T-helper 2 cell treated with Interferon-gamma antibody and Interleukin-4, amounts not matched to agents 100 ng/mL and 5 ng/mL, for 36 hours (primary cell): ENCODE measurements at regions not wholly inside any gene's neighbourhood (a gene's known extent, or its start where the extent isn't known, plus 50 kb on each side); places are given as distances from the start of the nearest gene placed in this dataset.

ENCODE experiments used
- intact Hi-C: fragments of 100-400 bp; cut with micrococcal nuclease; formaldehyde crosslinking; loops from one replicate; pipeline ENCODE4 v1.15.1; 2023

DNA sequence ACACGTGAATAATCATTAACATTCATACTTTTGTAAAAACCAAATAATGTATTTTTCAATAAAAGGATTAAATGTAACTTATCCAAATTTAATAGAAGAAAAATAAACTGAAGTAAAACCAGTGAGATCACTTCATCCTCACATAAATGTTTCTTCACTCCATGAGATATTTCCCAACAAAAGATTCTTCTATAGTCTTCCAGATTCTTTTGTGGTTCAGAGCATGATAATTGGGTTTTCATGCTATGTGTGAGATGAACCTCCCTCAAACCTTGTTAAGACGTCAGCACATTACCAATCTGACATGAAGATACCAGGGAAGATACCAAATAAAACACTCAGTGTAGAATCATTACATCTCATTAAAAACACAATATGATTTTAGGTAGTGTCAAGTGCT, 62.9 kb upstream of the OXGR1 start:
- intact Hi-C loops: no loop called here

DNA sequence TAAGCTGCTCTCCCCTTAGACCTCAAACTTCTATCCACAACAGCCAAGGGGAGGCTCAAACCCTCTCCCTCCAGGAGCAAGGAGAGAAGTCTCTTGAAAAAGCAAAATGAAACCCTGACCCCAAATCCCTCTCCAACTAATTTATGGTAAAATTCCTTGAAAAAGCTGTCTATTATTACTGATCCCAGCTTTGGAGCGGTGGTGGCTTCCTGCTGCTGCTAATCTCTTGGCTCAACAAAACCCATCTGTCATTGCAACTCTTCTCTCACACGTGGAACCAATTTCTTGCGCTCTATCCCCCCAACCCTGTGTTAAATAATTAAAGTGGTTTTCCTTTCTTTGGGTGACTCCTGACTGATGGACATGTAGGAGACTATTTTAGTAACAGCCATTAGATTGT, 64.1 kb upstream of the OXGR1 start:
- intact Hi-C loops: no loop called here

DNA sequence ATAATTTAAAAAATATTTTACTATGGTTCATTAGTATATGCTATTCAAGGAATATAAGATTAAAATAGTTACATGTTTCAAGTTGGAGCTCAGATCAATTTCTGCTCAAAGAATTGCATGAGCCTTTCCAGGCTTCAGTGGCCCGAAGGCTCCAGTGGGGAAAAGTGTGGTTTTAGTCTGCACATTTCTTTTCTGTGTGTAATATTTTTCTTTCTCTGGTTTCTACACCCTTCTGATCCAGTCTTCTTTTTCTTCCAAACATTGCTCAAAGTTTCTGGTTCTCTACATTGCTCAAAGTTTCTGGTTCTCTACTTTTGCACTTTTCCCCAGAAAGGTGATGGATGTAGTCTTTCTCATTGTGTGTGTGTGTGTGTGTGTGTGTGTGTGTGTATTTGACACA, 64.7 kb upstream of the OXGR1 start:
- intact Hi-C loops: no loop called here

DNA sequence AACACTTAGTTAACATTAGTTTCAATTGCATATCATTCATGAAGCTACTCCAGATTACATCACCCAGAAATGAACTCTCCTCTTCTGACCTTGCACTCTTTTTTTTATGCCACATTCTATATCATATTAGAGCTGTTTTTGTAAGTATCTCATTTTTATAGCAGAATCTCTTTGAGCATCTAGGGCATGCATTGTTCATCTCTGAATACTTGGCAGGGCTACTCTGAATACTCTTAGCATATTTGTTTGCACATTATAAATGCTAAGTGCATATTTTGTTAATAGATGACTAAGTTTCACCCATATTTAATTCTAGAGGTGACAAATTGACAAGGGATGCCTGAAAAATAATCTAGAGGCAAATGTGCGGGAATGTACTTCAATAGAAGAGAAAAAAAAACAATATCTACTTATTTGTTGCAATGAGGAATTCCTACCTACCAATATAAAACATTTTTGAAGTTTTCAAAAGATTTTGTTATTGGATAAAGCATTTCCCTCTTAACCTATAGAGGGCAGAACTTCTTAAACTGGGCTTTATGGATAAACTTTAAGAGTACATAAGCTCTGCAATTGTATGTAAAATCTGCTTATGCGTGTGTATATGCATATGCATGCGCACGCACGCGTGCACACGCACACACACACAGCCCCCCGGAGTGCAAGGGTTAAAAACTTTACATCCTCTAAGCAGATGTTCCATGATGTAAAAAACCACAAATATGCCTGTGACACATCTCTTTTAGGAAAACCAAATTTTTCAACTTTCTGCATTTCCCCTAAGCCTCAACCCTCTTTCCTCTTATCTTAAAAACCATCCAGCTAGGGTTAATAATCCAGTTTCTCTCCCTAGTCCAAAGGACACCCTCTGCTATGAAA, 73.0 kb upstream of the OXGR1 start:
- intact Hi-C loops: no loop called here

DNA sequence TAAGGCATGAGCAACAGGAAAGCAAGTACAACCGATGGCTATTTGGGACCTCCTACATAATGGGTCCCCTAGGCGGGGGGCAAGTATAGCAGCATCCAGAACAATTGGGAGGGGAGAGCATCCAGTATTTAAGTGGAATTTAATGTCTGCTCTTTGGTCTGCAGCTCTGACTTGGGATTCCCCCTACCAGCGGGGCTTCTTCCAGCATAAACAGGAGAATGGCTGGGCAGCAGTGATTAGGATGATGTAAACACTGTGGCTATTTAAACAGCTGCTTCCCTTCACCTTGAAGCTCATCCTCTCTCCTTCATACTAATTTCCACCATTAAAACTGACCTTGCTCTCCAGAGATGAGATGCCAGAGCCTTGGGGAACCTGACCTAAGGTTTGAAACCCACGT, 73.9 kb upstream of the OXGR1 start:
- intact Hi-C loops: no loop called here

DNA sequence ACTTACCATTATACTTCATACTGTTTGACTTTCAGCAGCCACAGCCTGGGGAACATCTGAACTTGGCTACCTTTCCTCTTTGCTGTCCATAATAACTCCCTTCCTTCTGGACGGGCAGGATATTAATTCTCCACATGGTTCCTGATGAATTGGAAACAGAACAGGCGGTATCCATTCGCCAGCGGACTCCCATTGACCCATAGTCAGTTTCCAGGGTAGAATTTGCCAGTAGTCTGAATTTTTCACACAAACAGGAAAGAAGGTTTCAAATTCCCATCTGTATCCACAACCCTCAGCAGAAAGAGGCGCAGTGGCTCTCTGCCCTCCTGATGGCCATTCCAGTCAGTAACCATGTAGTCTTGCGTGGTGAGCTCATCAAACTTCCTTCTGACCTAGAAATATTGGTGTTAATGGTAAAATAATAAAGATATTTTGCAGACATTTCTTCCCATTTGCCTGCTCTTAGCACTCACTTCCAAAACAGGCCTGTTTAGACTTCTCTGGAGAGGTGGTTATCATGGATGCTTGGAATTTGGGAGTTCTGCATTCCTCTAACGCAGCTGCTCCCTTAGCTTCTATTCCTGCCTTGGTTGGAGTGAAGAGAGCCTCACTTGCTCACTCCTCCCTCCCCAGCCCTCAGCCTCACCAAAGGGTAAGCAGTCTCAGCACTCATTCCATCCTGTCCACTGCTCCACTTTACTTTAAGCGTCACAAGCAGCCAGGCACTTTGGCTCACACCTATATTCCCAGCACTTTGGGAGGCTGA, 75.0 kb upstream of the OXGR1 start:
- intact Hi-C loops: no loop called here

DNA sequence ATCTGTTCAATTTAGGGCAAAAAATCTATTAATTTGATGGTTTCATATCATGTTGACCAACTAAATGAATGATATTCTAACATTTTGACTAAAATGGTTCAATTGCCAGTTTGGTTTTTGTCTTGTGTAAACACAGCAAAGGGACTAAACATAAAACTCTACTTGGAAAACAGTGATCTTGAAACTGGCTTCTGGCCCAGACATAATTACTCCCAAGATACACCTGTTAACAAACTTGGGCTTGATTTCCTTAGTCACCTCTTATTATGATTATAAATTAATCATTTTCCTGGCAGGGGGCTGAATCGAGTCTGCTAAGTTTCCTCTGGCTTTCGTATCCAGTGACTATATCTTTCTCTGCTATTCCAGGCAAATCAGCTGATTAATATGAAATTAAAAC, 78.0 kb upstream of the OXGR1 start:
- intact Hi-C loops: no loop called here

DNA sequence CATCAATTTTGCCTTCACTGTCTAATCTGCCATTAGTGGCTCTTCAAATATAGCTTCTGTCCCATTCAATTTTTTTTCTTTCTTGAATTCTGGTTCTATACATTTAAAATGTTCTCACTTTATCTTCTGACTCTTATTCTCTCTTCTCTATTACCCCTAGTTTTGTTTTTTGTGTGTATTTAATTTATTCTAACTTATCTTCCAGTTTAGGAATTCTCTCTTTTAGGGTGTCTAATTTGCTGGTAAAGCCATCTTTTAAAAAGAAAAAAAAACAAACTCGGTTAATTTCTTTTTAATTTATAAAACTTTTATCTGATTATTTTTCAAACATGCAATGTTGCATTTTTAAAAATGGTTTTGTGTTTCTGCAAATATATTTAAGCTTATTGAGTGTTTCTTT, 80.3 kb upstream of the OXGR1 start:
- intact Hi-C loops: no loop called here

DNA sequence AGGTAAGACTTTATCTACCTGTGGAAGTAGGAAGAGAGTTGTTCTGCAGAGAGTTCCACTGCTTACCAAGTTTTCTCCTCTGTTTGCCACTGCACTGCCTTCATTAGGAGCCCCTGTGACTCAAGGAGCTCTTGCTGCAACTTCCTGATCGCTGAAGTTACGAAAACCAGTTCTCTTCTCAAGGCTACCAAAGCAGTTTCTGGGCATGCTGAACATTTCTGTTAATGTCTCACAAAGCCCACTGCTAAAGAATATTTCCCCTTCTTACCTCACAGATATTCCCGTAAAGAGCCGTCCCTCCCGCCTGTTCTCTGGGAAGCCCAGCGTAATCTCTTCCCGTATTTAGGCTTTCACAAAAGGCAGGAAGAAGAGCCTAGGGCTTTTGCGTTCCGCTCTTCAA, 82.6 kb upstream of the OXGR1 start:
- intact Hi-C loops: no loop called here

DNA sequence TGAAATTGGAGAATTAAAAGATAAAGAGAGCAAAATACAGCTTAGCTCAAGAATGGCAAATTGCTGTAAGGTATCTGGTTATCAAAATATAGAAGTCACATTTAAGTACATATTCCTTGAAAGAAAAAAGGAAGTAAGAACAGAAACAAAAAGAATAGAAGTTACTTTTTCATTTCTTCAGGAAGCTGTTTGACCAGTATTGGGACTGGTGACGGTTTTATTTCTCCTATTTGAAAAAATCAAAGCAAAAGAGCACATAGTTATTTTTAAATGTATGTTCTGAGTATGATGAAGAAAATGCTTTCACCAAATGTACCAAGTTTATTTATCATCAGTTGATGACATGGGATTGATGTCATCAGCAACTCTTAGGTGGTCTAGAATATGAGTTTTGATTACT, 83.1 kb upstream of the OXGR1 start:
- intact Hi-C loops: no loop called here

DNA sequence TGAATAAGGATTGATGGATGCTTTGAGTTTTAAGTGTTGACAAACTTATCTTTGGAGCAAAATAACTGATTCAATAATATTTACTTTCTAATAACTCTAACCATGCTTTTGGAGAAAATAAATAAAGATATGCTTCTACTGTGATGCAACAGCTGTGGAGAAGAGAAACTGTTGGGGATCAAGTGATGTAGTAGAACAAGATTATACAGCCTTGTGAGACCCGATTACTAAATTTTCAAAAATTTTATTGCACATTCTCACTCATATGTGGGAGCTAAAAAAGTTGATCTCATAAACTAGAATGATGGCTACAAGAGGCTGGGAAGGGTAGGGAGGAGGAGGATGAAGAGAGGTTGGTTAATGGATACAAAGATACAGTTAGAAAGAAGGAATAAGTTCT, 85.5 kb upstream of the OXGR1 start:
- intact Hi-C loops: no loop called here

DNA sequence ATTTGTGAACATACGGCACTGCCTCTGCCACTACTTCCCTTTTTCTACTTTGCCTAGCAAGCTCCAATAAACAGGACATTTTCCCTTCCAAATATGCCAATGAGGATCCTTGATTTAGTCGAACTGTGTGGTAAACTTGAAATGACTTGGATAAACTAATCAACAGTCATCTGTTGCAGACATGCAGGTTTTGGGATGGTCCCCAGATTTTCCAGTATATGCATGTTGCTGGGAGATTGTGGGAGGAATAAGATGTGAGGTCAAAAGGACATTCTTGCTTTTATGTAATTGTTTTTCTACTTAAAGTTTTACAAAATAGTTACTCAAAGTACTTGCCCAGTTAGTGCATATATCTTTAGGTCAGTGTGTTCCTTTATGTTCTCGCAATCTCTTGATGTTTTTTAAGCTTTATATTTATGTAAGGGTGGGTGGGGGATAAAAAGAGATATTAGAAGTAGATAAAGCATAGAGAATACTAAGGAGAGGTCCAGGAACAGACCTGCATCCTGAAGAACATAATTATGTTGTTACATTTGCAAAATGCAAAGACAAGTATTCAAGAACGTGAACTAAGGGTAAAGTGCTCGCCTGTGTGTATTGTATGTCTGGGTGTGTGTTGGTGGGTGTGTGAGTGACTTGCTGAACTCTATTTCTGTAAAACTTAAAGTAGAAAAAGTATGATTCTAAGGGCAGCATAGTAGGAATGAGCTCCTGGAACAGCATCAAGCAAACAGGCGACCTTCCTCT, 88.4 kb upstream of the OXGR1 start:
- intact Hi-C loops: no loop called here

DNA sequence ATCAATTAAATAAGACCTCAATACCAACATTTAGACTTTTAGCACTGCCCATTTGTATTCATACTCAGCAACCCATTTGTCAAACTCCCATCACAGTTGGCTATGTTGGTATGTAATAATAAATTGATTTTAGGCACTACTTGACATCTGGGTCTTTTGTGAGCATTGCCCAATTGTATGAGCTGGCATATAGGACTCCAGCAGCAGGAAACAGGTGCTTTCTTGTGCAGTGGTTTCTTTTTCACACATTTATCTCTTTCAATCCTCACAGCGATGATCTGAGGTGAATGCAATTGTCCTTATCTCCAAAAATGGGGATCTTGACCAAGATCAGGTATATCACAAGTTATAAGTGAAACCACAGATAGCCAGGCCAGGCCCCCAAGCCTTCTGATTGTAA, 96.9 kb upstream of the OXGR1 start:
- intact Hi-C loops: no loop called here

DNA sequence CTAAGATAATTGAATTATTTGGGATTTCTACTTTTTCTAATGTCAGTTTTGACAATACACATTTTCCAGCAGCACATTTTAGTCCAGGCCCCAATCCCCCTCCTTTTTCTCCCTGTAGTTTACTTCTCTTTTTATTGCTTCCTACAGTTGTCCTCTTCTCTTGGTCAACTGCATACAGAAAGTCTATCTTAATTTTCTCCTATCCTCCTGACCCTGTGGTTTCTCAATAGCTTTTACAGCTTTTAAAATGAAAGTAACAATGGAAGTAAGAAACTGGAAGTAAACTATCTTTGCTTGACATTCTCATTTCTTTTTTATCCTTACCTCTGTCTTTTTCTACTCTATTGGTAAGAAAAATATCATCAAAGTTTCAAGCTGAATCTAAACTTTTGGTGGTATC, 106.5 kb upstream of the OXGR1 start:
- intact Hi-C loops: no loop called here

DNA sequence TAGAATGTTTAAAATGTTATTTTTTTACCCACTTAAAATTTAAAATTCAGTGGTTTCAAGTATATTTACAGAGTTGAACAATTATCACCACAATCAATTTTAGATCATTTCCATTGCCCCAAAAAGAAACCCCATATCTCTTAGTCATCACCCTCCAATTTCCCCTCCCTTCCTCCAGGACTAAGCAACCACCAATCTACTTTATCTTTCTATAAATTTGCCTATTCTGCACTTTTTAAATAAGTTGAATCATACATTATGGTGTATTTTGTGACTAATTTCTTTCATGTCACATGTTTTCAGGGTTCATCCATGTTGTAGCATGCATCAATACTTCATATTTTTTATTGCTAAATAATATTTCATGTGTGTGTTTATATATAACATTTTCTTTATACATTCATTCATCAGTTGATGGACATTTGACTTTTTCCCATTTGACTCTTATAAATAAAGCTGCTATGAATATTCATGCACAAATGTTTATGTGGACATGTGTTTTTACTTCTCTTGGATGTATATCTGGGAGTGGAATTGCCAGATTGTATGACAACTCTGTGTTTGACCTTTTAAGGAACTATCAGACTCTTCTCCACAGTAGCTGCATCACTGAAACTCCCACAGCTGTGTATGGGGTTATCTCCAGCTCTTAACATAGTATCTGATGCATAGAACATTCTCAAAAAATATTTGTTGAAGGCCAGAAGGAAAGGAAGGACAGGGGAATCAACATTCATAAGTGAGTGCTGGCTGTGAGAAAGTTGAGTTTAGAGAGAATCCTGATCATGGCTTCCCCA, 107.8 kb upstream of the OXGR1 start:
- intact Hi-C loops: no loop called here

DNA sequence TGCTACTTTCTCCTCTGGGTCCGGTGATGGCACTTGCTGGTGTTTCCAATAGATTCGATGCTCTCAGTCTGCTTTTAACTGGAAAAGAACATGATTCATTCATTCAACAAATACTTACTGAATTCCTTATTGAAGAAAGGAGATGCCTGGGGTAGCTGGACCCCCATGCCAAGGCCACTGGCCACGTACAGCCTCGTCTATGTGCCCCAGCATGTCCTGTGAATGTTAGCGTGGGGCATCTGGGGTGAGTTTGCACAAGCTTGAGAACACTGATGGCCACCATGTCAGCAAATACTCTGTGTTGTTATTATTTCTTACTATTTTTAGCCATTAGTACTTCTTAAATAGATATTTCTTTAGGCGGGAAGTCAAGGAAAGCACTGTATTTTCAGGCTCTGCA, 112.0 kb upstream of the OXGR1 start:
- intact Hi-C loops: no loop called here

DNA sequence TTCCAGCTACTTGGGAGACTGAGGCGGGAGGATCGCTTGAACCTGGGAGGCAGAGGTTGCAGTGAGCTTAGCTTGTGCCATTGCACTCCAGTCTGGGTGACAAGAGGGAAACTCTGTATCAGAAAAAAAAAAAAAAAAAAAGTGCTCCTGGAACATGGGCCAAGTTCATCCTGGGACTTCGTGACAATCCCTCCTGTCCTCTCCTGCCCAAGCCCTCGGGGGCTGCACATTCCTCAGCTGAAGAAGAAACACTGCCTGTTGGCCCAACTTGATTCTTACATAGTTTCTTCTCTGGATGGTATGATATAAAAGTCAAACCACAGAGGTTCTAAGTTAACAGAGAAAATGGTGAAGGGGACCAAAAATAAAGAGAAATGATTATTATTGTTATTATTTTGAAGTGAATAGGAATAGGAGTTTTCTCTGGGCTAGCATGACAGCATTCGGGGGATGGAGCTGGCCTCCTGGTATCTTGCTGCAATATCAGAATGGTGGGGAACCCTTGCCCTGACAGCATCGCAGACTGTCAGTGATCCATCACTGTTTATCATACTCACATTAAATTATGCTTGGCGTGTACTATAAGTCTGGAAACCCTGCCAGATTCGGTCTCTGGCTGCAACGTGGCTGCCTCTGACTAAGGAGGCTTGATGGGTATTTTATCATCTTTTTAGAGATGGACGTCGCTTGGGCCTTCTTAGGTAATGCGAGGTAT, 113.7 kb upstream of the OXGR1 start:
- intact Hi-C loops: no loop called here

DNA sequence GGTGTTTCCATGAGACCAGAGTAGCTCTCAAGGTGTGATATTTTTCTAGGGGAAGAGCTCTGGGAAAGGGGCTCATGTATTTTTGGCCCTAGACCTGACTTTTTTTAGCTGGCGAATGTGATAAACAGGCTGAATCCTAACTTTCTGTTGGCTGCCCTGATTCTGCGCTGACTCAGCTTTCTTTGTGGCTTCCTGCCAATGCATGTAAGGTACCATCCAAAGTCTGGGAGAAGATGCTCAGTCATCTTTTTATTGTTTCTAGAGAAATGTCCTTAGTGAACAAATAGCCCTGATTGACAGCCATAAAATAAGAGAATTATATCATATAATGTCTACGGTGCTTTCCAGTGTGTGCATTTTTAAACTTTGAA, 113.6 kb upstream of the MBNL2 start:
- intact Hi-C loops: no loop called here

DNA sequence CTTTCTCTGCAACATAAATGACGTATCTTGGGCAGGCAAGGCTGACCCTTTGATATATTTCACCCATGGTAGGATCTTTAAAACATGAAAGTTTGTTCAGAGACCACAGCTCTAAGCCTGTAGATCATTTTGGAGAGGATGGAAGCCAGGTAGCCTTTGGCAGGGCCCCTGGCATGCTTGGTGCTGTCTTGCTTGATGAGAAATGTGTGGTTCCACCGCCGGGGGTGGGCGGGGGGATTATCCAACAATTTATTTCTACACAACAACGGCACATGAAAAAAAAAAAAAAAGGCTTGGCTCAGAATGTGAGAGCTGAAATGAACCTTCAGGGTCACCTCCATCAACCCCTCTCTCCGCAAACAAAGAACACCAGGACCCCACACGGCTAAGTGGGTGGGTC, 112.9 kb upstream of the MBNL2 start:
- intact Hi-C loops: no loop called here

DNA sequence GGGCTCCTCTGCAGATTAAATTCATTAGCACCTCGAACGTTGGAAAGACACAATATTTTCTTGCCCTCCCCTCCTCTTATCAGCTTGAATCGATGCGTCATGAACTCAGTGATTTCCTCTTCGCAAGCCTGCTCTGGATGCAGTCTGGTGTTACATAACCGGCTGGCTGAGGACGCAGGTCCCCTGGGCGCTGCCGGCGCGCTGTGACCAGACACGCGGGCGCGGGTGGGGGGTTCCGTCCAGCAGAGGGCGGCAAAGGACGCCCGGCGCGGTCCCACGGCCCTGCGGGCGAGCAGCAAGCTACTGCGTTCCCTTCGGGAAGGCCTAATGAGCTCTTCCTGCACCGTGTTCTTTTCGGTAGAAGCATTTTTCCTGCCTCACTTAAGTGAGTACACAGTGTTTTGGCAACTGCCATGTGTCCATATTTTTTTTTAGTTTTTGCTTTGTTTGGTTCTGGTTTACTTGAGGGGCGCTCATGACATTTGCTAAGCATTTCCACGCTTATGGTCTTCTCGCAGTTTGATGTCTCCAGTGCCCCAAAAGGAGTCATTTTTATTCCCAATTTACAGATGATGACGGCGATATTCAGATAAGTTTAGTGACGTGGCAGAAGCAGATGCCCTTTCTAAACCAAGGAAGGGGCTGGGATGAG, 112.2 kb upstream of the MBNL2 start:
- intact Hi-C loops: loop anchor here (1.0 to 5.0 kb wide), 4 partner anchors 102 to 323 kb away; no protein-coding TSS in a partner anchor
